ENCODE measurements at regions not wholly inside any gene's neighbourhood (a gene's known extent, or its start where the extent isn't known, plus 50 kb on each side); places are given as distances from the start of the nearest gene placed in this dataset.
"Not testable (repeated sequence)": the region's sequence is repeated elsewhere in the genome, so short reads cannot be mapped to it uniquely, and the experiment has no call there.

DNA sequence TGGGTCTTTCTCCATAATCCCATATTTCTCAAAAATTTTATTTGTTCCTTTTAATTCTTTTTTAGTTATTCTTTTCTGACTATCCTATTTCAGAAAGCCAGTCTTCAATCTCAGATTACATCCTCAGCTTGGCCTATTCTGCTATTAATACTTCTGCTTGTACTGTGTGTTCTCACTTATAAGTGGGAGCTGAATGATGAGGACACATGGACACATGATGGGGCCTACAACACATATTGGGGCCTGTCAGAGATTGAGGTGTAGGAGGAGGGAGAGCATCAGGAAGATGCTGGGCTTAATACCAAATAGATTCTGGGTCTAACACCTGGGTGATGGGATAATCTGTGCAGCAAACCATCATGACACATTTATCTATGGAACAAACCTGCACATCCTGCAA is 82.3 kb downstream of the MAGEE1 start:
- Histone ChIP-seq H3K9me3 (ENCODE audit: low read depth) (no peaks in the 10 kb centered on the region), H3K4me3 (no peak overlapping the region), H3K4me2 (ENCODE audit: unreplicated experiment) (no peak overlapping the region), H4K20me1 (ENCODE audit: insufficient read depth) (no peaks in the 10 kb centered on the region), H3K36me3 (ENCODE audit: low read depth) (no peaks in the 10 kb centered on the region), H3K79me2 (ENCODE audit: insufficient read depth) (no peaks in the 10 kb centered on the region), H3K4me1 (ENCODE audit: insufficient read depth) (no peaks in the 10 kb centered on the region), H3K9me2 (ENCODE audit: insufficient read depth) (no peaks in the 10 kb centered on the region), H2AFZ (no peak overlapping the region), H3K27ac (no peak overlapping the region), H3F3A (ENCODE audit: insufficient read depth) (no peaks in the 10 kb centered on the region), H3K9ac (no peak overlapping the region), H3K27me3 (replicated peaks; ENCODE audit: insufficient read depth) (no peaks in the 10 kb centered on the region)
- TF ChIP-seq EZH2phosphoT487 (IDR thresholded peaks at IDR 0.05; ENCODE audit: insufficient read depth, low read depth): no peak
- TF ChIP-seq EZH2 (IDR thresholded peaks at IDR 0.05; ENCODE audit: insufficient read depth, poor library complexity, severe bottlenecking): no peak
- in situ Hi-C loops (cut with MboI): no loop called here
- DNase-seq: no peak

DNA sequence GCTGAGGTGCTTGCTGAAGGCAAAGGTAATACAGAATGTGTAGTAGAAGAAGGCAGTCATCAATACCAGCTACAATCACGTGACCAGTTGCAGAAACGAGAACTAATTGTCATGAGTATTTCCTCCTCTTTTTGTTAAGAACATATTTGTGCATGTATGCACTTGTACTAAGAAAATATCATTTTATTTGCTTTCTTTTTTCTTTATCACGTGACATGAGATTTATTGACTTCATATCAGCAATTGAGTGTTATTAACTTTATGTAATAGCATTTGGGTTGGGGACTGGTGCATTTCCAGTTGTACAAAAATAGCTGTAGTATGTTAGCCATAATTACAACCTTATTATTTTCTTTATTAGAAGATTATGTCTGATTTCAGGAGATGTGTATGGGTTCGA is 90.0 kb downstream of the MAGEE1 start:
- Histone ChIP-seq H3K4me3 (no peak overlapping the region), H3K9me3 (ENCODE audit: low read depth) (no peaks in the 10 kb centered on the region), H3K27ac (no peak overlapping the region), H3K4me2 (ENCODE audit: unreplicated experiment) (no peak overlapping the region), H4K20me1 (ENCODE audit: insufficient read depth) (no peaks in the 10 kb centered on the region), H3K79me2 (ENCODE audit: insufficient read depth) (no peaks in the 10 kb centered on the region), H3F3A (ENCODE audit: insufficient read depth) (no peaks in the 10 kb centered on the region), H2AFZ (no peak overlapping the region), H3K27me3 (replicated peaks; ENCODE audit: insufficient read depth) (no peaks in the 10 kb centered on the region), H3K4me1 (ENCODE audit: insufficient read depth) (no peaks in the 10 kb centered on the region), H3K9me2 (ENCODE audit: insufficient read depth) (no peaks in the 10 kb centered on the region), H3K9ac (no peak overlapping the region), H3K36me3 (ENCODE audit: low read depth) (no peaks in the 10 kb centered on the region)
- no peak for DNase-seq
- TF ChIP-seq EZH2phosphoT487 (IDR thresholded peaks at IDR 0.05; ENCODE audit: insufficient read depth, low read depth): no peak
- TF ChIP-seq EZH2 (IDR thresholded peaks at IDR 0.05; ENCODE audit: insufficient read depth, poor library complexity, severe bottlenecking): no peak
- in situ Hi-C loops (cut with MboI): no loop called here
- 1 to 4% methylated on average over 4 of the region's 4 CpGs for WGBS, 2 experiments (ENCODE audit: low coverage in 1 of 2, low lambda C conversion rate in 2 of 2, missing lambda C conversion rate in 2 of 2)

DNA sequence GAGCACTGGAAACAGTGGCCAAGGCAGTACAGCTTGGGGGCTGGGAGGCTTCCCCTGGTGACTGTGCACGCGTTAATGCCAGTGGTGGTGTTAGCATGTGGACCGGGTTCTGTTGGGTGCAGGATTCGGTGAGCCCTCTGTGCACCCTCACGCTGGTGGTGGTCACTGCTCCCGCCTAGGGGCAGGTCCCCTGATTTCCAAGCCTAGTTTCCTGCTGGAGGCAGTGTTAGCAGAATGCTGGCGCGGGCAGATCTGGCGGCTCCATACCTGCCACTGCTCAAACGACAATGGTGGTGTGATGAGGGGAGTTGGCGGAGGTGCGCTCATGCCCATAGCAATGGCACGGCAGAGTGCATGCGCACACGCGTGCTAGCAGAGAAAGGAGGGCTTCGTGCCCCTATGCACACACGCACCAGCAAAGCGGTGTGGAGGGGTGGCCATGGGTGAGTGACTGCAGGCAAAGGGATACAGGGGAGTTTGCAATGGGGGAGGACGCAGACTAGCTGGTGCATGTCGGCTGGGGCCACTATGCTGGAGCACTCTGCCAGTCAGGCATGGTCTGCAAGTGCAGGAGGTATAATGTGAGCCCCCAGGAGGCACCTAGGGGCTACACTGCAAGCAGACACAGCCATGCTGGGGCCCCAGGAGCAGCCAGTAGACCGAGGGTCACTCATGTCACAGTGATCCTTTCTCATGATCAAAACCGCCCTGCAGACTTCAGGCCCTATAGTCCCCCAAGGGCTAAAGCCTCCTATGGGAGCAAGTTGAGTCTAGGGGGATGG is 93.0 kb downstream of the MAGEE1 start:
- Histone ChIP-seq H3F3A (ENCODE audit: insufficient read depth) (no peaks in the 10 kb centered on the region), H3K4me1 (ENCODE audit: insufficient read depth) (no peaks in the 10 kb centered on the region), H3K36me3 (ENCODE audit: low read depth) (no peaks in the 10 kb centered on the region), H3K9me2 (ENCODE audit: insufficient read depth) (no peaks in the 10 kb centered on the region), H3K79me2 (ENCODE audit: insufficient read depth) (no peaks in the 10 kb centered on the region), H3K27me3 (replicated peaks; ENCODE audit: insufficient read depth) (no peaks in the 10 kb centered on the region), H3K9me3 (ENCODE audit: low read depth) (no peaks in the 10 kb centered on the region), H3K27ac (no peak overlapping the region), H3K9ac (no peak overlapping the region), H4K20me1 (ENCODE audit: insufficient read depth) (no peaks in the 10 kb centered on the region), H3K4me2 (ENCODE audit: unreplicated experiment) (no peak overlapping the region), H2AFZ (no peak overlapping the region), H3K4me3 (no peak overlapping the region)
- in situ Hi-C loops (cut with MboI): no loop called here
- no peak for DNase-seq
- no peak for TF ChIP-seq EZH2phosphoT487 (IDR thresholded peaks at IDR 0.05; ENCODE audit: insufficient read depth, low read depth)
- no peak for TF ChIP-seq EZH2 (IDR thresholded peaks at IDR 0.05; ENCODE audit: insufficient read depth, poor library complexity, severe bottlenecking)
- 62 to 85% methylated on average over 7 to 17 of the region's 23 CpGs for WGBS, 2 experiments (ENCODE audit: low coverage in 1 of 2, low lambda C conversion rate in 2 of 2, missing lambda C conversion rate in 2 of 2)

DNA sequence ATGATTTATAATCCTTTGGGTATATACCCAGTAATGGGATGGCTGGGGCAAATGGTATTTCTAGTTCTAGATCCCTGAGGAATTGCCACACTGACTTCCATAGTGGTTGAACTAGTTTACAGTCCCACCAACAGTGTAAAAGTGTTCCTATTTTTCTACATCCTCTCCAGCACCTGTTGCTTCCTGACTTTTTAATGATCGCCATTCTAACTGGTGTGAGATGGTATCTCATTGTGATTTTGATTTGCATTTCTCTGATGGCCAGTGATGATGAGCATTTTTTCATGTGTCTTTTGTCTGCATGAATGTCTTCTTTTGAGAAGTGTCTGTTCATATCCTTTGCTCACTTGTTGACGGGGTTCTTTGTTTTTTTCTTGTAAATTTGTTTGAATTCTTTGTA is 108.2 kb downstream of the MAGEE1 start:
- H3K27me3 ChIP-seq (replicated peaks; ENCODE audit: insufficient read depth); H3K4me3 ChIP-seq; H3K9ac ChIP-seq; H3K4me1 ChIP-seq (ENCODE audit: insufficient read depth); H3K9me2 ChIP-seq (ENCODE audit: insufficient read depth); H3F3A ChIP-seq (ENCODE audit: insufficient read depth); in situ Hi-C loops (cut with MboI); H3K4me2 ChIP-seq (ENCODE audit: unreplicated experiment); H3K27ac ChIP-seq; H2AFZ ChIP-seq; H3K79me2 ChIP-seq (ENCODE audit: insufficient read depth); H4K20me1 ChIP-seq (ENCODE audit: insufficient read depth); DNase-seq; H3K9me3 ChIP-seq (ENCODE audit: low read depth); H3K36me3 ChIP-seq (ENCODE audit: low read depth): not testable (repeated sequence)
- 38 to 50% methylated on average over 2 of the region's 2 CpGs for WGBS, 2 experiments (ENCODE audit: low coverage in 1 of 2, low lambda C conversion rate in 2 of 2, missing lambda C conversion rate in 2 of 2)

DNA sequence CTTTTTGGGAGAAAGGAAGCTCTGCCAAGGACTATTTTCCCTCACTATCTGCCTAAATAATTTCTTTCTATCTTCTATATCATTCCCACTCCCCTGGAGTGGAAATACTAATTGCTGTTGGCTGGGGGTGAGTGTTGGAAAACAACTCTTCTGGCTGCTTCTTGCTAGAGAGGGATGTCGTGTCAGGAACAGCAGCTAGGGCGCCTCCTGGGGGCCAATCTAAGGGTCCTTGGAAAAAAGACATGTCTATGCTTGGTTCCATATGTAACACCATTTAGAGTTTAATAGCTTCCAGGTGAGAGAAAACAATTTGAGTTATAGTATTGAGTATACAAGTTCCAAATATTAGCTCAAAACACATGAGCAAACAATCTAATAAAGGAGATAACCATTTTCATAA is 111.3 kb downstream of the MAGEE1 start:
- in situ Hi-C loops (cut with MboI): no loop called here
- no peaks in the 10 kb centered on the region for H3K27me3 ChIP-seq (replicated peaks; ENCODE audit: insufficient read depth)
- 0 to 3% methylated on average over 2 of the region's 2 CpGs for WGBS, 2 experiments (ENCODE audit: low coverage in 1 of 2, low lambda C conversion rate in 2 of 2, missing lambda C conversion rate in 2 of 2)

DNA sequence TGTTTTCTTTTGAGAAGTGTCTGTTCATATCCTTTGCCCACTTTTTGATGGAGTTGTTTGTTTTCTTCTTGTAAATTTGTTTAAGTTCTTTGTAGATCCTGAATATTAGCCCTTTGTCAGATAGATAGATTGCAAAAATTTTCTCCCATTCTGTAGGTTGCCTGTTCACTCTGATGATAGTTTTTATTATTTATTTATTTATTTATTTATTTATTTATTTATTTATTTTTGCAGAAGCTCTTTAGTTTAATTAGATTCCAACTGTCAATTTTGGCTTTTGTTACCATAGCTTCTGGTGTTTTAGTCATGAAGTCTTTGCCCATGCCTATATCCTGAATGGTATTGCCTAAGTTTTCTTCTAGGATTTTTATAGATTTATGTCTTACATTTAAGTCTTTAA is 115.9 kb downstream of the MAGEE1 start:
- H3K9me3 ChIP-seq (ENCODE audit: low read depth); DNase-seq; H4K20me1 ChIP-seq (ENCODE audit: insufficient read depth); H3K36me3 ChIP-seq (ENCODE audit: low read depth); H2AFZ ChIP-seq; in situ Hi-C loops (cut with MboI); H3K4me3 ChIP-seq; H3K9ac ChIP-seq; H3K4me2 ChIP-seq (ENCODE audit: unreplicated experiment); H3F3A ChIP-seq (ENCODE audit: insufficient read depth); H3K79me2 ChIP-seq (ENCODE audit: insufficient read depth); H3K9me2 ChIP-seq (ENCODE audit: insufficient read depth); H3K4me1 ChIP-seq (ENCODE audit: insufficient read depth); H3K27me3 ChIP-seq (replicated peaks; ENCODE audit: insufficient read depth); H3K27ac ChIP-seq: not testable (repeated sequence)

More for the DNA sequence above, 111.3 kb downstream of the MAGEE1 start:
- Histone ChIP-seq H3K36me3 (ENCODE audit: low read depth) (no peaks in the 10 kb centered on the region), H3K4me3 (no peak overlapping the region), H3K9me3 (ENCODE audit: low read depth) (no peaks in the 10 kb centered on the region), H3K4me1 (ENCODE audit: insufficient read depth) (no peaks in the 10 kb centered on the region), H3K79me2 (ENCODE audit: insufficient read depth) (no peaks in the 10 kb centered on the region), H3F3A (ENCODE audit: insufficient read depth) (no peaks in the 10 kb centered on the region), H3K27ac (no peak overlapping the region), H4K20me1 (ENCODE audit: insufficient read depth) (no peaks in the 10 kb centered on the region), H2AFZ (no peak overlapping the region), H3K9ac (no peak overlapping the region), H3K4me2 (ENCODE audit: unreplicated experiment) (no peak overlapping the region), H3K9me2 (ENCODE audit: insufficient read depth) (no peaks in the 10 kb centered on the region)
- TF ChIP-seq EZH2 (IDR thresholded peaks at IDR 0.05; ENCODE audit: insufficient read depth, poor library complexity, severe bottlenecking) (no peak), EZH2phosphoT487 (IDR thresholded peaks at IDR 0.05; ENCODE audit: insufficient read depth, low read depth) (no peak)
- no peak for DNase-seq
